HFF-Myc (cell line): ENCODE measurements at regions not wholly inside any gene's neighbourhood (a gene's known extent, or its start where the extent isn't known, plus 50 kb on each side); places are given as distances from the start of the nearest gene placed in this dataset.
"Not testable (repeated sequence)": the region's sequence is repeated elsewhere in the genome, so short reads cannot be mapped to it uniquely, and the experiment has no call there.

ENCODE experiments used
- DNase-seq: peaks from one replicate; pipeline ENCODE4 v3.0.0-alpha.2; 2011; ENCODE audit warnings: low read depth; ENCODE audit errors: extremely low read depth
- H3K4me3 ChIP-seq: replicated peaks from 2 replicates; pipeline ENCODE4 v1.5.1; 2011; ENCODE audit warnings: low read depth, mild to moderate bottlenecking, control low read depth, low read length
- TF ChIP-seq, protein P1 (sequence below): IDR thresholded peaks from 2 replicates; pipeline ENCODE4 v1.5.1; 2012; ENCODE audit warnings: mild to moderate bottlenecking, low read depth, low read length, control low read depth; ENCODE audit errors: missing control alignments

GRCh38 chr21:38999161-38999560 lies 184.1 kb downstream of the PSMG1 start:
- no peak for DNase-seq
- no peak overlapping the region for H3K4me3 ChIP-seq
- TF ChIP-seq, protein P1, sequence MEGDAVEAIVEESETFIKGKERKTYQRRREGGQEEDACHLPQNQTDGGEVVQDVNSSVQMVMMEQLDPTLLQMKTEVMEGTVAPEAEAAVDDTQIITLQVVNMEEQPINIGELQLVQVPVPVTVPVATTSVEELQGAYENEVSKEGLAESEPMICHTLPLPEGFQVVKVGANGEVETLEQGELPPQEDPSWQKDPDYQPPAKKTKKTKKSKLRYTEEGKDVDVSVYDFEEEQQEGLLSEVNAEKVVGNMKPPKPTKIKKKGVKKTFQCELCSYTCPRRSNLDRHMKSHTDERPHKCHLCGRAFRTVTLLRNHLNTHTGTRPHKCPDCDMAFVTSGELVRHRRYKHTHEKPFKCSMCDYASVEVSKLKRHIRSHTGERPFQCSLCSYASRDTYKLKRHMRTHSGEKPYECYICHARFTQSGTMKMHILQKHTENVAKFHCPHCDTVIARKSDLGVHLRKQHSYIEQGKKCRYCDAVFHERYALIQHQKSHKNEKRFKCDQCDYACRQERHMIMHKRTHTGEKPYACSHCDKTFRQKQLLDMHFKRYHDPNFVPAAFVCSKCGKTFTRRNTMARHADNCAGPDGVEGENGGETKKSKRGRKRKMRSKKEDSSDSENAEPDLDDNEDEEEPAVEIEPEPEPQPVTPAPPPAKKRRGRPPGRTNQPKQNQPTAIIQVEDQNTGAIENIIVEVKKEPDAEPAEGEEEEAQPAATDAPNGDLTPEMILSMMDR: no peak

- not testable (repeated sequence) for DNase-seq, H3K4me3 ChIP-seq
Observed at GRCh38 chr21:38998281-38998680, 185.0 kb downstream of the PSMG1 start.

GRCh38 chr21:38997843-38998175 lies 185.4 kb downstream of the PSMG1 start:
- not testable (repeated sequence) for DNase-seq, H3K4me3 ChIP-seq

DNA sequence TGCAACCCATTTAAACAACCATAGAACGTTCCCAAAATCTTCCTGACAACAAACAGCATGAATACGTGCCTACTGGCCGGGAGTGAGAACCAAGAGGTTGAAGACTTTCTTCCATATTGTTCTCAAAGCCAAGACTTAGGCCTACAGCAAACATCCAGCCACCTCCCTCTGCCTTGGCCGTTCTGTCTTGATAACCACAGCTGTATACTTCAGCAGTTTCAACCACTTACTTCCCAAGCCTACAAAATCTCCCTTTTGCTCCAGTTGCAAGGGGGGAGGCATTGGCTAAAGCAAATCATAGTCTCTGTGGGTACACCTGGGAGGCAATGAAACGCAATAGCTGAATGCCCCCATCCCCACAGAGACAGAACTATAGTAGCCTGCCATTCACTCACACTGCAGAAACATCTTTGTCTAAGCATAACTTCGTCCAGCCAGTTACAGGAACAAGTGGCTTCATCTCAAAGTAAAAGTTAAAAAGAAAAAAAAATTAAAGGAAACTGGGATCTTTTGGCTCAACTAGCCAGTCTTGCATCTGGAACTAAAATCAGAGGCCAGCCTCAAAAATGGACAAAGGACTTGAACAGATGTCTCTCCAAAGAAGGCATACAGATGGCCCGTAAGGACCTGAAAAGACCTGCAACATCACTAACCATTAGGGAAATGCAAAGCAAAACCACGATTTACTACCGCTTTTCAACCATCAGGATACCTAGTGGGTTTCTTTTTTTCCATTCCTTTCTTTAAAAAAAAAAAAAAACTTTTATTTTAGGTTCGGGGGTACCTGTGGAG lies 186.0 kb downstream of the PSMG1 start:
- DNase-seq: no peak
- no peak overlapping the region for H3K4me3 ChIP-seq
- TF ChIP-seq, protein P1: no peak

GRCh38 chr21:38996355-38996754 lies 186.9 kb downstream of the PSMG1 start:
- TF ChIP-seq, protein P1: no peak
- no peak overlapping the region for H3K4me3 ChIP-seq
- no peak for DNase-seq

DNA sequence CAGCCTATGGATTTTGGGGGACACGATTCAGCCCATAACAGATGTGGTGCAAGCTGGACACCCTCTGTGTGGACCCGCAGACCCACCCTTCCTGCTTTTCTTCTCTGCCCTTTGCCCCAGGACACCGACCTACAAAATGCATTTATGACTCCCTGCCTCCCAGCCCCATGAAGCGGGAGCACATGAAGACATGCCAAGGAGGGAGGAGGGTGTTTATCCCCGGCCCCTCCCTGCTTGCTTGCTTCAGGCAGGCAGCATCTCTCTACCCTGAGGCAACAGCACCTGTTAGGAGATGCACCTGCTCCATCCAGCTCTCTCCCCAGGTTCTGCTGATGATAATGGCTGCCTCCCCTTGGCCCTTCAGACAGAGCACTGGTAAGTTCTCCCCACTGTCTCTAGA lies 187.5 kb downstream of the PSMG1 start:
- H3K4me3 ChIP-seq: no peak overlapping the region
- TF ChIP-seq, protein P1: no peak
- DNase-seq: no peak

DNA sequence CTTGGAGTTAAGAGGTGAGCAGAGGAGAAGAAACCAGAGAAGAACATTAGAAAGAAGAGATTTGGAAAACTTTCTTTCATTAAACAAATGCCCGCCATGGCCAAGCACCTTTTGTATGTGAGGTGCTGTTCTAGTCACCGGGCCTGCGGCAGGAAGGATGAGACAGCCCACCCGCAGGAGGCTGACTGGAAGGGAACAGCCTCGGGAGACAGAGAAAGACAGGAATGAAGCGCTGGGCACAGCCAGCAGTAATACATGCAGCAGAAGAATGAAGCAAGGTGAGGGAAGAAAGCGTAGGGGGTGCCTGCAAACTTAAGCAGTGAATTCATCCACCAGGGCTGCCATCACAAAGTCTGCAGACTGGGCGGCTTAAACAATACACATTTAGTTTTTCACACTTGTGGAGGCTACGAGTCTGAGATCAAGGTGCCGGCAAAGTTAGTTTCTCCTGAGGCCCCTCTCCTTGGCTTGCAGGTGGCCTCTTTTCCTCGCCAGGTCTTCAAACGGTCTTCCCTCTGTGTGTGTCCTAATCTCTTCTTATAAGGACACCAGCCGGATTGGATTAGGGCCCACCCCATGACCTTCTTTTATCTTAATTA lies 188.1 kb downstream of the PSMG1 start:
- TF ChIP-seq, protein P1: no peak
- no peak for DNase-seq

DNA sequence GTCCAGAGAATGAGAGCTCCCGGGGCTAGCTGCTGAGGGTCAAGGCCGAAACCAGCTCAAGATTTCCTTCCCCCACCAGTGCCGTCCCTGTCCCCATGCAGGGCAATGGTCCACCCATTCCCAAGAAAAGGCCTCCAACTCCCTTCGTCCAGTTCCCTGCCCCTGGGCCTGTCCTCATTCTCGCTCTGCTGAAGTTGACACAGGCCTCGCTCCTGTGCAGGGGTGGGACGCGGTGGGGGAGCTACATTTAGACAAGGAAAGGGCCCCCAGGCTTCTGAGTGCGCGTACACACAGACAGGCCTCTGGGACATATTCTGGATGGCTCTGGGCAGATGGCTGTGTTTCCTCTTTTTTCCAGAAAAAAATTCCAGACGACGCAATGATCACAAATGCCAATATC lies 188.3 kb downstream of the ETS2 start:
- no peak for DNase-seq

More for the DNA sequence above, 188.1 kb downstream of the PSMG1 start:
- H3K4me3 ChIP-seq: no peak overlapping the region

More for the DNA sequence above, 188.3 kb downstream of the ETS2 start:
- no peak overlapping the region for H3K4me3 ChIP-seq
- TF ChIP-seq, protein P1: no peak
